ENCODE measurements at regions not wholly inside any gene's neighbourhood (a gene's known extent, or its start where the extent isn't known, plus 50 kb on each side); places are given as distances from the start of the nearest gene placed in this dataset.

DNA sequence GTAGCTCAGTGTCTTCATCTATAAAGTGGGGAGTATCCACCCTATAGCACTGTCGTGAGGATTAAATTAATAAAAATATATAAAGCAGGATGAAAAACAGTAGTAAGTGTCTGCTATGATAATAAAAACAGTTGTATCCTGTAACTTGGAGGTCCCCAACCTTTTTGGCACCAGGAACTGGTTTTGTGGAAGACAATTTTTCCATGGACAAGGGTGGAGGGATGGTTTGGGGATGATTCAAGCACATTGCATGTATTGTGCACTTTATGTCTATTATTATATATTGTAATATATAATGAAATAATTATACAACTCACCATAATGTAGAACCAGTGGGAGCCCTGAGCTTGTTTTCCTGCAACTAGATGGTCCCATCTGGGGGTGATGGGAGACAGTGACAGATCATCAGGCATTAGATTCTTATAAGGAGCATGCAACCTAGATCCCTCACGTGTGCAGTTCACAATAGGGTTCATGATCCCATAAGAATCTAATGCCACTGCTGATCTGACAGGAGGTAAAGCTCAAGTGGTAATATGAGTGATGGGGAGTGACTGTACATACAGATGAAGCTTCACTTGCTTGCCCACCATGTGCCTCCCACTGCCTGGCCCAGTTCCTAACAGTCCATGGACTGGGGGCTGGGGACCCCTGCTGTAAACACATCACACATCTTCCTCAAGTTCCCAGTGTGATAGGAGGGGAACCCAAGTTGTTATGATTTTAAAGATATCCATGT lies 177.4 kb upstream of the DAPK1 start:
- DNase-seq (ENCODE audit: low read depth, low spot score): no peak
- Histone ChIP-seq H3K4me2 (ENCODE audit: control insufficient read depth, extremely low read depth, insufficient read depth, low read depth, low read length) (no peak overlapping the region), H3K4me3 (ENCODE audit: control insufficient read depth in 2 of 3, extremely low read depth in 1 of 3, insufficient read depth in 2 of 3, low read depth in 1 of 3, low read length in 3 of 3) (no peak overlapping the region), H2AFZ (ENCODE audit: control insufficient read depth, low read length) (no peak overlapping the region), H3K27ac (ENCODE audit: control insufficient read depth, insufficient read depth, low read length) (no peak overlapping the region), H3K9me1 (ENCODE audit: control insufficient read depth, extremely low read depth, insufficient read depth, low read length) (no peaks in the 10 kb centered on the region), H3K79me2 (ENCODE audit: control insufficient read depth, insufficient read depth, low read length) (no peaks in the 10 kb centered on the region), H3K27me3 (ENCODE audit: control insufficient read depth, extremely low read depth, insufficient read depth, low read length) (no peaks in the 10 kb centered on the region), H3K4me1 (ENCODE audit: control insufficient read depth, extremely low read depth, insufficient read depth, low read length) (no peaks in the 10 kb centered on the region), H3K9me3 (ENCODE audit: control insufficient read depth, low read depth, low read length) (peaks cover 2% of the 10 kb centered on the region), H3K36me3 (ENCODE audit: control insufficient read depth in 2 of 2, extremely low read depth in 1 of 2, insufficient read depth in 2 of 2, low read length in 2 of 2) (no peaks in the 10 kb centered on the region), H3K9ac (ENCODE audit: control insufficient read depth, extremely low read depth, insufficient read depth, low read length) (no peak overlapping the region), H4K20me1 (ENCODE audit: control insufficient read depth, extremely low read depth, insufficient read depth, low read length) (no peaks in the 10 kb centered on the region)
- FAIRE-seq: no peak
- TF ChIP-seq EZH2 (IDR thresholded peaks at IDR 0.05; ENCODE audit: low read length): no peak
- TF ChIP-seq, protein P1, sequence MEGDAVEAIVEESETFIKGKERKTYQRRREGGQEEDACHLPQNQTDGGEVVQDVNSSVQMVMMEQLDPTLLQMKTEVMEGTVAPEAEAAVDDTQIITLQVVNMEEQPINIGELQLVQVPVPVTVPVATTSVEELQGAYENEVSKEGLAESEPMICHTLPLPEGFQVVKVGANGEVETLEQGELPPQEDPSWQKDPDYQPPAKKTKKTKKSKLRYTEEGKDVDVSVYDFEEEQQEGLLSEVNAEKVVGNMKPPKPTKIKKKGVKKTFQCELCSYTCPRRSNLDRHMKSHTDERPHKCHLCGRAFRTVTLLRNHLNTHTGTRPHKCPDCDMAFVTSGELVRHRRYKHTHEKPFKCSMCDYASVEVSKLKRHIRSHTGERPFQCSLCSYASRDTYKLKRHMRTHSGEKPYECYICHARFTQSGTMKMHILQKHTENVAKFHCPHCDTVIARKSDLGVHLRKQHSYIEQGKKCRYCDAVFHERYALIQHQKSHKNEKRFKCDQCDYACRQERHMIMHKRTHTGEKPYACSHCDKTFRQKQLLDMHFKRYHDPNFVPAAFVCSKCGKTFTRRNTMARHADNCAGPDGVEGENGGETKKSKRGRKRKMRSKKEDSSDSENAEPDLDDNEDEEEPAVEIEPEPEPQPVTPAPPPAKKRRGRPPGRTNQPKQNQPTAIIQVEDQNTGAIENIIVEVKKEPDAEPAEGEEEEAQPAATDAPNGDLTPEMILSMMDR (optimal IDR thresholded peaks at IDR 0.05 in 1 of 3, IDR thresholded peaks at IDR 0.05 in 1 of 3, conservative IDR thresholded peaks at IDR 0.05 in 1 of 3; ENCODE audit: extremely low read depth in 1 of 3, insufficient read depth in 2 of 3, low read length in 3 of 3): no peak
- dilution Hi-C loops (cut with MboI; ENCODE audit: extremely low pct_ligation_motif_present, low sequenced_read_pairs): no loop called here

DNA sequence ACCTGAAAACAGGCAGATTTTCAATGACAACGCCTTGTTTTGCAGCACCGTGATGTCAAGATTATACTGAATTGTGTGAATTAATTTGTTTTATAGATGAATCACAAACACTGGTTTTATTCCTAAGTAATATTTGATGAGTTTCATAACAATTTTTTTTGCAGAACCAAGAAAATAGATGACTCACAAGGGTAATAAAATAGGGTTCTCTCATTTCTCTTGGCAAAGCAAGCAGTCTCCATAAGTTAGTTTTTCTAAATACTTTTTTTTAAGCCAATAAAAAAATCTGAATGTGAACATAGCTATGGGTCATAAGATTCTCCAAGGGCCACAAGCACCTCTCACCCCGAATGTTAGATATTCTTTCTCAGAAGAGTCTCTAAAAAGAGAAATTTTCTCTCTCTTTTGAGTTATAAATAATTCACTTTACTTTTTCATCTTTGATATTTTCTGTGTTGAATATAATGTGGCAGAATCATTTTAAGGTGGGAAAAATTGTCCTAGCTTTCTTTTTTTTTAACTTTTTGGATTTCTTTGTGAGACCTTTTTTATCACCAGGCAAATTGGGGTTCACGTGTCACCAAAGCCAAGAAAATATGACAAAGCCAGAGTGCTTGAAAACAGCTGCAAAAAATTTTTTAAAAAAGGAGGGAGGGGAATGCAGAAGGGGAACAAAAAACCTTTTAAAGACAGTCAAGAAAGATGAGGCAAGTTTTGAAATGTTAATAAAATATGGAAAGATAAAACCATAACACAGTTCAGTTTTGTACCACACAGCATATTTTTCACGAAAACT lies 174.6 kb upstream of the DAPK1 start:
- peaks cover 8% of the 10 kb centered on the region for H3K4me1 ChIP-seq (ENCODE audit: control insufficient read depth, extremely low read depth, insufficient read depth, low read length)
- H3K27ac ChIP-seq (ENCODE audit: control insufficient read depth, insufficient read depth, low read length): no peak overlapping the region
- no peak overlapping the region for H3K4me2 ChIP-seq (ENCODE audit: control insufficient read depth, extremely low read depth, insufficient read depth, low read depth, low read length)
- TF ChIP-seq, protein P1 (optimal IDR thresholded peaks at IDR 0.05 in 1 of 3, IDR thresholded peaks at IDR 0.05 in 1 of 3, conservative IDR thresholded peaks at IDR 0.05 in 1 of 3; ENCODE audit: extremely low read depth in 1 of 3, insufficient read depth in 2 of 3, low read length in 3 of 3): no peak
- TF ChIP-seq EZH2 (IDR thresholded peaks at IDR 0.05; ENCODE audit: low read length): no peak
- no peaks in the 10 kb centered on the region for H4K20me1 ChIP-seq (ENCODE audit: control insufficient read depth, extremely low read depth, insufficient read depth, low read length)
- no peaks in the 10 kb centered on the region for H3K36me3 ChIP-seq (ENCODE audit: control insufficient read depth in 2 of 2, extremely low read depth in 1 of 2, insufficient read depth in 2 of 2, low read length in 2 of 2)
- dilution Hi-C loops (cut with MboI; ENCODE audit: extremely low pct_ligation_motif_present, low sequenced_read_pairs): no loop called here
- no peaks in the 10 kb centered on the region for H3K9me3 ChIP-seq (ENCODE audit: control insufficient read depth, low read depth, low read length)
- FAIRE-seq: no peak
- no peaks in the 10 kb centered on the region for H3K79me2 ChIP-seq (ENCODE audit: control insufficient read depth, insufficient read depth, low read length)
- no peak overlapping the region for H3K9ac ChIP-seq (ENCODE audit: control insufficient read depth, extremely low read depth, insufficient read depth, low read length)
- DNase-seq (ENCODE audit: low read depth, low spot score): no peak
- no peaks in the 10 kb centered on the region for H3K9me1 ChIP-seq (ENCODE audit: control insufficient read depth, extremely low read depth, insufficient read depth, low read length)
- H3K27me3 ChIP-seq (ENCODE audit: control insufficient read depth, extremely low read depth, insufficient read depth, low read length): no peaks in the 10 kb centered on the region
- H3K4me3 ChIP-seq (ENCODE audit: control insufficient read depth in 2 of 3, extremely low read depth in 1 of 3, insufficient read depth in 2 of 3, low read depth in 1 of 3, low read length in 3 of 3): no peak overlapping the region
- H2AFZ ChIP-seq (ENCODE audit: control insufficient read depth, low read length): no peak overlapping the region
